Heart left ventricle (tissue), 13 donors: ENCODE measurements at regions not wholly inside any gene's neighbourhood (a gene's known extent, or its start where the extent isn't known, plus 50 kb on each side); places are given as distances from the start of the nearest gene placed in this dataset.

Source experiments
- POLR2A ChIP-seq, 2 donors: fragments of 450-650 bp; IDR thresholded peaks; one replicate each; pipeline ENCODE4 v1.6.1; 2017; ENCODE audit warnings: antibody characterized with exemption in 2 of 2, mild to moderate bottlenecking in 2 of 2, moderate library complexity in 2 of 2
- TF ChIP-seq, protein P1 (sequence below), 12 donors: fragments of 200-600 bp; sonication (generic) in 4 of 12; IDR thresholded peaks; one replicate each; pipeline versions ENCODE4 v1.5.0 to v1.8.0; 2018 to 2022; ENCODE audit warnings: antibody characterized with exemption in 12 of 12, mild to moderate bottlenecking in 5 of 12
- donor health status: ischemic (EF 13 %, LVEDD 7.1; RV severe dilation, severe dysfunction).
- donor health status: DM: no; HTN: yes; CAD: no.
- donor health status: DM: no; HTN: no; CAD: no.
- donor health status: ischemic (EF 25% LVEDD 6.9; RV normal size, moderate dysfunction).
- donor health status: ischemic (EF 25% LVEDD 5.7; RV mildly dilated, moderate dysfunction).
- donor health status: ischemic (EF 35%, LVEDD 5.7; RV mildly dilated, moderate dysfunction).
- donor health status: nonischemic (EF 11% LVEDD 7.7; RV severe dilation, severe dysfunction).
- donor health status: DM: yes; HTN: yes; CAD: no.
- donor health status: PGD.
- donor health status: ischemic (EF 29% LVEDD 5.4; RV normal size, mild dysfunction).
- donor health status: nonischemic (EF 23%, LVEDD 6.1; RV moderate dilation, normal function).

DNA sequence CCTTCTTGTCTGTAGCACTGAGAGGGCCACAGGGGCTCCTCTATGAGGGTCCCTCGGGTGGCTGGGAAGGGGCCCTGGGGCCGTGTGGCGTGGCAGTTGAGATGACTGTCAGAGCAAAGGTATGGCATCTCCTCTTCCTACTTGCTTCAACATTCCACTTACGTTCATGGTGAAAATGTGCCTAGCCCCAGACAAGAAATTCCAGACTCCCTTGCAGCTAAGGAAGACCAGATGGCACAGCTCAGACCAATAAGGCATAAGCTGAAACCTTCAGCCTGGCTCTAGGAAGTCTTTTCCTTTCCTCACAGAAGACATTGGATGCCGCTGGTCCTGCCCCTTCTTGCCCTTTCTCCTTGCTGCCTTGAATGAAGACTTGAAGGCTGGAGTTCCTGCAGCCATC, 57.4 kb downstream of the ZNF503 start:
- TF ChIP-seq, protein P1, sequence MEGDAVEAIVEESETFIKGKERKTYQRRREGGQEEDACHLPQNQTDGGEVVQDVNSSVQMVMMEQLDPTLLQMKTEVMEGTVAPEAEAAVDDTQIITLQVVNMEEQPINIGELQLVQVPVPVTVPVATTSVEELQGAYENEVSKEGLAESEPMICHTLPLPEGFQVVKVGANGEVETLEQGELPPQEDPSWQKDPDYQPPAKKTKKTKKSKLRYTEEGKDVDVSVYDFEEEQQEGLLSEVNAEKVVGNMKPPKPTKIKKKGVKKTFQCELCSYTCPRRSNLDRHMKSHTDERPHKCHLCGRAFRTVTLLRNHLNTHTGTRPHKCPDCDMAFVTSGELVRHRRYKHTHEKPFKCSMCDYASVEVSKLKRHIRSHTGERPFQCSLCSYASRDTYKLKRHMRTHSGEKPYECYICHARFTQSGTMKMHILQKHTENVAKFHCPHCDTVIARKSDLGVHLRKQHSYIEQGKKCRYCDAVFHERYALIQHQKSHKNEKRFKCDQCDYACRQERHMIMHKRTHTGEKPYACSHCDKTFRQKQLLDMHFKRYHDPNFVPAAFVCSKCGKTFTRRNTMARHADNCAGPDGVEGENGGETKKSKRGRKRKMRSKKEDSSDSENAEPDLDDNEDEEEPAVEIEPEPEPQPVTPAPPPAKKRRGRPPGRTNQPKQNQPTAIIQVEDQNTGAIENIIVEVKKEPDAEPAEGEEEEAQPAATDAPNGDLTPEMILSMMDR (IDR thresholded peaks at IDR 0.05), result no peak
- TF ChIP-seq POLR2A (IDR thresholded peaks at IDR 0.05), result no peak
